Osteoblast (primary cell): ENCODE measurements at regions not wholly inside any gene's neighbourhood (a gene's known extent, or its start where the extent isn't known, plus 50 kb on each side); places are given as distances from the start of the nearest gene placed in this dataset.
A peak's percentile ranks its signal among the peaks of the same experiment; 100 is the strongest.

Source experiments
- DNase-seq: peaks from one replicate; pipeline ENCODE4 v3.0.0; 2011; ENCODE audit warnings: low spot score, mixed read lengths; ENCODE audit not compliant: insufficient read length; ENCODE audit errors: missing footprints
- H2AFZ ChIP-seq: 2 replicates; pipeline ENCODE4 v1.6.0; 2011; ENCODE audit warnings: mild to moderate bottlenecking, low read length
- H3K27ac ChIP-seq: 2 replicates; pipeline ENCODE4 v1.5.1; 2011; ENCODE audit warnings: mild to moderate bottlenecking, low read depth, low read length, moderate library complexity
- H3K27me3 ChIP-seq: 2 replicates; pipeline ENCODE4 v1.6.0; 2012; ENCODE audit warnings: mild to moderate bottlenecking, control low read depth, inconsistent platforms, low read length, moderate library complexity; ENCODE audit not compliant: insufficient read depth
- H3K36me3 ChIP-seq: 2 replicates; pipeline ENCODE4 v1.5.1; 2011; ENCODE audit warnings: mild to moderate bottlenecking, low read length, control low read depth, moderate library complexity; ENCODE audit not compliant: insufficient read depth
- H3K4me1 ChIP-seq: 2 replicates; pipeline ENCODE4 v1.5.1; 2011; ENCODE audit warnings: mild to moderate bottlenecking, low read length, control low read depth, moderate library complexity; ENCODE audit not compliant: insufficient read depth
- H3K4me2 ChIP-seq: 2 replicates; pipeline ENCODE4 v1.6.0; 2011; ENCODE audit warnings: mild to moderate bottlenecking, low read length; ENCODE audit not compliant: insufficient read depth
- H3K4me3 ChIP-seq: fragments of 200-600 bp; sonication (generic); 3 replicates; pipeline ENCODE4 v1.5.1; 2012; ENCODE audit warnings: mild to moderate bottlenecking, low read length, inconsistent platforms; ENCODE audit not compliant: insufficient read depth
- H3K79me2 ChIP-seq: 2 replicates; pipeline ENCODE4 v1.6.0; 2012; ENCODE audit warnings: mild to moderate bottlenecking, low read length, control low read depth, inconsistent platforms; ENCODE audit not compliant: insufficient read depth
- H3K9me3 ChIP-seq: 2 replicates; pipeline ENCODE4 v1.5.1; 2011; ENCODE audit warnings: low read depth, low read length, control low read depth
- H4K20me1 ChIP-seq: 2 replicates; pipeline ENCODE4 v1.6.0; 2012; ENCODE audit warnings: mild to moderate bottlenecking, low read length, control low read depth; ENCODE audit not compliant: insufficient read depth
- TF ChIP-seq, protein P1 (sequence below): IDR thresholded peaks from 2 replicates; pipeline ENCODE4 v1.5.1; 2011; ENCODE audit warnings: mild to moderate bottlenecking, low read depth, low read length, moderate library complexity; ENCODE audit errors: extremely low read depth

DNA sequence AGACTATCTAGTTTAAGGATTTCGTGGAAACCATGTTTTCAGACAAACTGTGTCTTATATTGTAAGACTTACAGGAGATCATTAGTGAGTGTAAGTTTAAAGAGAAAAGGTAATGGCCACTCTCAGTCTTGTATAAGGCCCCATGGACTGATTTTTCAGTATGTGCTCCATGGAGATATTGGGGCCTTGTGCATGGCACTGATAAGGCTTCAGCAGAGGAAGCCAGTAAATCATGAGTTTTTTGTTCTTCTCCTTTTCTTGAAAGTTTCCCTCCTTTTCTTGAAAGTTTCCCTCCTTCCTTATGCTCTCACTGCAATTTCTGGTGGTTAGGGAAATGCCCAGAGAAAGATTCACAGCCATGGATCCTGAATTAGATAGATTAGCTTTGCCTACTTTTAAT, 471.3 kb downstream of the LRRC70 start:
- Histone ChIP-seq H2AFZ (no peak overlapping the region), H4K20me1 (no peaks in the 10 kb centered on the region), H3K27ac (no peak overlapping the region), H3K27me3 (no peaks in the 10 kb centered on the region), H3K4me2 (no peak overlapping the region), H3K79me2 (no peaks in the 10 kb centered on the region), H3K9me3 (no peaks in the 10 kb centered on the region), H3K4me3 (no peak overlapping the region), H3K36me3 (no peaks in the 10 kb centered on the region), H3K4me1 (no peaks in the 10 kb centered on the region)
- DNase-seq: no peak
- TF ChIP-seq, protein P1, sequence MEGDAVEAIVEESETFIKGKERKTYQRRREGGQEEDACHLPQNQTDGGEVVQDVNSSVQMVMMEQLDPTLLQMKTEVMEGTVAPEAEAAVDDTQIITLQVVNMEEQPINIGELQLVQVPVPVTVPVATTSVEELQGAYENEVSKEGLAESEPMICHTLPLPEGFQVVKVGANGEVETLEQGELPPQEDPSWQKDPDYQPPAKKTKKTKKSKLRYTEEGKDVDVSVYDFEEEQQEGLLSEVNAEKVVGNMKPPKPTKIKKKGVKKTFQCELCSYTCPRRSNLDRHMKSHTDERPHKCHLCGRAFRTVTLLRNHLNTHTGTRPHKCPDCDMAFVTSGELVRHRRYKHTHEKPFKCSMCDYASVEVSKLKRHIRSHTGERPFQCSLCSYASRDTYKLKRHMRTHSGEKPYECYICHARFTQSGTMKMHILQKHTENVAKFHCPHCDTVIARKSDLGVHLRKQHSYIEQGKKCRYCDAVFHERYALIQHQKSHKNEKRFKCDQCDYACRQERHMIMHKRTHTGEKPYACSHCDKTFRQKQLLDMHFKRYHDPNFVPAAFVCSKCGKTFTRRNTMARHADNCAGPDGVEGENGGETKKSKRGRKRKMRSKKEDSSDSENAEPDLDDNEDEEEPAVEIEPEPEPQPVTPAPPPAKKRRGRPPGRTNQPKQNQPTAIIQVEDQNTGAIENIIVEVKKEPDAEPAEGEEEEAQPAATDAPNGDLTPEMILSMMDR: no peak

DNA sequence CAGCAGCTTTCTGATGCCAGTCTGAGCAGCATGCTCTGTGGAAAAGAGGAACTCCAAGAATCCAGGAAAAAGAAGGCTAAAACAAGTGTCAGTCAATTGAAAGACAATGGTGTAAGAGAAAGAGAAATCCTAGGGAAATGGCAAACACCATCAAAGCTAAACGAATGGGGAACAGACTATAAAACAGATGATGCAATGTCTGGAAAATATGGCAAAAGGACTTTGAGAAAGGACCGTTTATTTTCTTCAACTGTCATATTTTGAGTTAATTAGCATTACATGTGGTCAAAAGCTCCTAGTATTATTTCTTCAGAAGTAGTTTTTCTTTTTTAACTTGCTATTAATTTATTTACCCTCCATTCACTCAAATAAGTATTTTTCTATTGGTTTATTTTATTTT, 465.2 kb downstream of the LRRC70 start:
- Histone ChIP-seq H3K4me2 (no peak overlapping the region), H3K36me3 (no peaks in the 10 kb centered on the region), H3K9me3 (no peaks in the 10 kb centered on the region), H3K27ac (no peak overlapping the region), H4K20me1 (no peaks in the 10 kb centered on the region), H3K4me3 (no peak overlapping the region), H3K27me3 (no peaks in the 10 kb centered on the region), H3K4me1 (no peaks in the 10 kb centered on the region), H2AFZ (no peak overlapping the region), H3K79me2 (no peaks in the 10 kb centered on the region)
- DNase-seq: no peak
- TF ChIP-seq, protein P1: no peak

DNA sequence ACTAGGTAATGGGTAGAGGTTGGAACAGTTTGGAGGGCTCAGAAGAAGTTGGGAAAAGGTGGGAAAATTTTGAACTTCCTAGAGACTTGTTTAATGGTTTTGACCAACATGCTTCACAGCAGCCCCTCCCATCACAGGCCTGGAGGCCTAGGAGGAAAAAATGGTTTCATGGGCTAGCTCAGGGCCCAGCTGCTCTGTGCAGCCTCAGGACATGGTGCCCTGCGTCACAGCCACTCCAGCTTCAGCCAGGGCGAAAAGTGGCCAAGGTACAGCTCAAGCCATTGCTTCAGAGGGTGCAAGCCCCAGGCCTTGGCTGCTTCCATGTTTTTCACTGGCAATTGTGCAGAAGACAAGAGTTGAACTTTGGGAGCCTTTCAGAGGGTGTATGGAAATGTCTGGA, 453.7 kb downstream of the LRRC70 start:
- no peaks in the 10 kb centered on the region for H3K79me2 ChIP-seq
- DNase-seq: no peak
- H3K4me1 ChIP-seq: no peaks in the 10 kb centered on the region
- H4K20me1 ChIP-seq: no peaks in the 10 kb centered on the region
- TF ChIP-seq, protein P1: no peak
- no peaks in the 10 kb centered on the region for H3K27me3 ChIP-seq
- H3K9me3 ChIP-seq: peaks cover 8% of the 10 kb centered on the region
- H2AFZ ChIP-seq: no peak overlapping the region
- no peaks in the 10 kb centered on the region for H3K36me3 ChIP-seq
- no peak overlapping the region for H3K4me3 ChIP-seq
- no peak overlapping the region for H3K27ac ChIP-seq
- no peak overlapping the region for H3K4me2 ChIP-seq

DNA sequence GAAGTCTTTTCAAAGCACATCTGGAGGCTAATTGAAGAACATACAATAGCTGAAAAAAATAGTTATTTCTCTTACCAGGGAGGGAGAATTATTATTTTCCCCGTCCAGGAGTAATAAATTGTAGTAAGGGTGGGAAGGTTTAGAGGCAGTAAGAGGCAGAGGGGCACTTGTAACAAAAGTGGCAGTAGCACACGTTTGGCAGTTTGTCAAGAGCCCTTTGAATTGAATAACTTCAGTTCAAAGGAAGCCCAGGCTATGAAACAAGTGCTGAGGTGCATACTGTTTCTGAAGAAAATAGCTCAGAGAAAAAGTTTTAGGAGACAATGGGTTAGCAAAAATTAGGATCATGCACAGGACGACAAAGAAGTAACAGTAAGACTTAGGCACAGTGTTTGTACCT, 451.3 kb downstream of the LRRC70 start:
- H3K9me3 ChIP-seq: peaks cover 8% of the 10 kb centered on the region
- H3K79me2 ChIP-seq: no peaks in the 10 kb centered on the region
- no peaks in the 10 kb centered on the region for H4K20me1 ChIP-seq
- no peak overlapping the region for H3K4me2 ChIP-seq
- TF ChIP-seq, protein P1: no peak
- H3K4me1 ChIP-seq: no peaks in the 10 kb centered on the region
- no peak overlapping the region for H3K27ac ChIP-seq
- DNase-seq: peak; percentile 22
- H2AFZ ChIP-seq: no peak overlapping the region
- H3K36me3 ChIP-seq: no peaks in the 10 kb centered on the region
- no peaks in the 10 kb centered on the region for H3K27me3 ChIP-seq
- no peak overlapping the region for H3K4me3 ChIP-seq
